GM18873 (cell line): ENCODE measurements at regions not wholly inside any gene's neighbourhood (a gene's known extent, or its start where the extent isn't known, plus 50 kb on each side); places are given as distances from the start of the nearest gene placed in this dataset.
"Not testable (repeated sequence)": the region's sequence is repeated elsewhere in the genome, so short reads cannot be mapped to it uniquely, and the experiment has no call there.

Experiments
- ATAC-seq: cut with Tn5 transposase; IDR thresholded peaks from one replicate; pipeline ENCODE4 v1.9.1; 2021; ENCODE audit warnings: mild to moderate bottlenecking, moderate library complexity, moderate number of reproducible peaks; ENCODE audit not compliant: unreplicated experiment, low FRiP score

DNA sequence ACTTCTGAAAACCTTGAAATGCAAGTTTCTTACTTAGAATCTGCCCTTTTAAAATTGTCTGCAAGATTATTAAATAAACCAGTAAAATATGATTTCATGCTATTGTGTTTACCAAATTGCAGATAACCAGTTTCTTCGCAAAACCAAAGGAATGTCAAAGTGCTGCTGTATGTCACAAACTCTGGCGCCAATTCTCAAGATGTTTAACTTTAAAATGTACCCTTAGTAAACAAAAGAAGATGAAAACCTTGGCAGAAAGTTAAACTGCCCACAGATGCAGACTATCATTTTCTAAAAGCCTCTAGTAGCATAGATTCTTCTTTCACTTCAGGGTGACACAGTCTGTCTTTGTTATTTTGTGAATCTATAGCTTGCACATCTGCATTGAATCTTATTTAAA, 189.2 kb downstream of the SLITRK6 start:
- ATAC-seq, result no peak

DNA sequence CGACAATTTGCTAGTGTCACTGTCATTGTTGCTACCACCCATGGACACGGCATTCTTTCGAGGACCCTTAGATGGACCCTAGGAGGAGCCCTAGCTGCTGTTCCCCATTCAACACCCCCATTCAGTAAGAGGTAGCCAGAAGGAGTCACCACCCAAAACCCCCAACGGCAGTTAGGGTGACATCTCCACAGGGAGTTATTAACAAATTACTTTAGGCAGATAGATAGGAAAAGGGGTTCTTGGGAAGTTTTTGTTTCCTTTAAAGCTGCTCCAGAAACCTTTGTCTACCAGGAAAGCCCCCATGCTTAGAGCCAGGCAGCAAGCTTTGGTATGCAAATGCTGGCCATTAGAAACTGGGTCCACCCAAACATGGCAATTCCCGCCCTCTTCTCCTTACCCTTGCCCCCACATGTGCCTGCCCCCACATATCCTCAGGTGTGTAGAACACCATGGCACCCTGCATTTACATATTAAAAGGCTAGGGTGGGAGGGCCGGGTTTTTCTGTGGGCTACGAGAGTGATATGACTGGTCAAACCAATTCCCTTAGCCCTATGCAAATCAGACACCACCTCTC, 190.9 kb downstream of the SLITRK6 start:
- ATAC-seq, result no peak

DNA sequence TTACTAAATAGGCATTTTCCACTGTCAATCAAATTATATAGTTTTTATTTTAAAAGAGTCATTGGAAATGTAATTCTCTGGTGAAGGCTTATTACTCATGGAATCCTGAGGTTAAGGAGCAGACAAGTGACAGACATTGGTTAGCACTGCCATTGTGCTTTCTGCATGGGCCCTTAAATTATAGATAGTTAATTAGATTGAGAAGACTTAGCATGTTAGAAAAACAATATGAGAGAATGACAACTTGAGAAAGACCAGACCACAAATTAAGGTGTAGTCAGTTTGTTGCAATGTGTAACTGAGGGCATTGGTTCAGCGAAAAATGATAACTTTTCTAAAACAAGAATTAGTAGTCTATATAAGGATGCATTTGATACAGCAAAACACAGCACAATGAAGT, 195.5 kb downstream of the SLITRK6 start:
- no peak for ATAC-seq

DNA sequence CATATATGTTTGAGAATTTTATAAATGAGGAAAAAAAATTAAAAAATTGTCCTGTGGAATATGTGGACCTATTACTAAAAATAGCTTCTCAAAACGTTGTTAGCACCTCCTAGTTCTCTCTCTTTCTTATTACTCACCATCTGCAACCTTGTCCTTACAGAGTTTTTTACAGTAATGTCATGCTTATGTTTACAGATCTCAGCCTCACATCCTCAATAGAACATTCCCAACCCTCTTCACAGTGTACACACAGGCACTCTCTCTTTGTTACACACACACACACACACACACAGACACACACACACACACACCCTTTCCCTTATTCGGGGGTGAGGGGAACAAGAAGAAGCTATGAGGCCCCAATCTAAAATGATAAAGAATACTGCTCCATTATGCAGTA, 197.7 kb downstream of the SLITRK6 start:
- no peak for ATAC-seq

DNA sequence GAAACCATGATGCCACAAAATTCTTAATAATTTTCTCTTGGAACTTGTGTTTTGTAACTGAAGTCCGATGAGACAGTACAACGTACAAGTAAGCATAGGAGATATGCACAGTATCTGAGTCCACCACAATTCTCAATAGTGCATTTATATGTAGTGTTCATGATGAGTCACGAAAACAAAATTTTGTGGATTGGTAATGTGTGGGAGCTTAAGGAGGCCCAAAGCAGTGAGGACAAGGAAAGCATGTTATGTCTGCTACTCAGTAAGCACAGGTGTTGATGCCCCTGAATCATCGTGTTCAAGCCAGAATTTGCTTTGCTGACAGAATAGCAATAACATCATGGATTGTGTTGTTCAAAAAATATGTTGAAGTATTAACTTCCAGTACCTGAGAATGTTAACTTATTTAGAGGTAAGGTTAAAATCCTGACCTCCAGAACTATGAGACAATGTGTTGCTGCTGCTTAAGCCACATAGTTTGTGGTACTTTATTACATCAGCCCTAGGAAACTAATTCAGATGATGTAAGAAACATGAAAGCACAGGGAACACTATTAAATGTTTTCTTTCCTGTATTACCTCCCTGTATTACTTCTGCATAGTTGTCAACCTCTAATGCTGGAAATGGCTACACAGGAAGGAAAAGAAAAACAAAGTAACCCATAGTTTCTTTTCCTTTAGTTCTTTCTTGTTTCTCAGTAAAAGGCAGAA, 201.3 kb downstream of the SLITRK6 start:
- ATAC-seq, result no peak

DNA sequence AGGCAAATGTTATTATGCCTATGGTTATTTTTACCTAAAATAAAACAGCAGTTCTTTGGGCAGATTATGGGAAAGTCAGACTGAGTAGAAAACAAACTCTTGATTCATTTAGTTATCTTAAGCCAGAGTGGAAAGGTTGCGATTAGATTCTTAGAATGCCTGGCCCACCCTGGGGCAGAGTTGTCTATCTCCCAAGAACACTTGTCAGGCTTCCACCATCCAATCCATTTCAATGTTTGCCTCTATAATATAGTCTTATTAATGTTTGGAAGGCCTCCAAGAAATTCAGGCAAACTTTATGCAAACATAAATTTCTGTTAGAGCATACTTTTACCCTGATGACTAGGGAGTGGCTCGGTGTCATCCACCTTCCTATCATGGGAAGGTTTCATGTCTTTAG, 207.0 kb downstream of the SLITRK6 start:
- ATAC-seq, result no peak

DNA sequence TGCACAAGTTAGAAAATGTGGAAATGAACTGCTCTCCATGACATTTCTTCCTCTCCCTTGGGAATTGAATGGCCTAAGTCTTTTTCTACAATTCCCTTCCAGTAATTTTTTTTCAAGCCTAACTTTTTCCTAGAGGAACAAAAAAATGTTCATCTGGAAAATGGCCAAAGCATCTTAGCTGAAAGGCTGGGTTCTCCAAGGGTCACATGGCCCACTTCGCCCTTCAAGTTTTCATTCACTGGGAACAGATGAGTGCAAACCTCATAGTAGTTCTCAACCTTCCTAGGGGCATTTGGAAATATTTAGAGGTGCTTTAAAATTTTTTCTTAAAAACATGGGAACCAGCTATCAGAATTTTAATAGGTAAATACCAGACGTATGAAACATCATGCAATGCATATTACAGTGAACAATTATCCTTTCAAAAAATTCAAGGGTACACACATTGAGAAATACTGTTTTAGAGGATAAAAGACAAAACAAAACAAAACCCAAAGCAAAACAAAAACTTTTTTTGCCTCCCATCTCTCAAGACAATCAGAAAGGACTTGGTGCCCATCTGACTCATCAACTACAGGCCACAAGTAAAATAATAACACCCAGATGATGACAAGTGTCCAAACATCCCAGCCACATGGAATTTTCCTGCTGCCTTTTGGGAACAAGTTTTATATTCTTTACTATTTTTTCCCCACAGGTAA, 208.8 kb downstream of the SLITRK6 start:
- ATAC-seq, result no peak

DNA sequence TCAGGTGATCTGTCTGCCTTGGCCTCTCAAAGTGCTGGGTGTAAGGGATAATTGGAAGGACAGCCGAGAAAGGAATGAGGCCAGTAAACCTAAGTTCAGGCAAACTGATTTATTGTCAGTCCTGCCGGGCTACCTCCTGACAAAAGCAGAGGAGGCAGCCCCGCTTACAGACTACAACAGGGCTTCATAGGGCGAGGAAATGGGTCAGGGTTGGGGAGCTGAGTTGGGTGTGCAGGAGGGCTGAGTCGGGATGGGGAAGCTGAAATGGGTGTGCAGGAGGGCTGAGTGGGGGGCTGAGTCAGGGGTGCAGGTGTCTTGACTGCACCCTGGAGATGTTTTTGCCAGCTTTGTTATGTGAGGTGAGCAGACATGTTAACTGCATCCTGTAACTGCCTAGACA, 210.2 kb downstream of the SLITRK6 start:
- ATAC-seq, result no peak

DNA sequence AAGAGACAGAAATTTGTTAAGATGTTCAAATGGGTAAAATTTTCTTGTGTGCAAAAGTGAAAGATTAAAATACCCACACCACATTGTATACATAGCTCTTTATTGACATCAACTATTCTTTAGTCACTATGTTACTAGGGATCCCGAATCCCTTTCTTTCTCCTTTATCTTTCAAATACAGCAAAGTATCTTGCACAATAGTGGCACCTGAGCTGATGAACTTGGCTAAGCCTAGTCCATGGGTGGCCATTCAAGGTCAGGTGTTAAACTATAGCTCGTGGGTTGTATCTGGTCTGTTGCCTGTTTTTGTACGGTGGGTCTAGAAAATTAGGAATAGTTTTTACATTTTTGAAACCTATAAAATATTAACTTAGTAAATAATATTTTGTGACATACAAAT, 210.9 kb downstream of the SLITRK6 start:
- ATAC-seq, result no peak

DNA sequence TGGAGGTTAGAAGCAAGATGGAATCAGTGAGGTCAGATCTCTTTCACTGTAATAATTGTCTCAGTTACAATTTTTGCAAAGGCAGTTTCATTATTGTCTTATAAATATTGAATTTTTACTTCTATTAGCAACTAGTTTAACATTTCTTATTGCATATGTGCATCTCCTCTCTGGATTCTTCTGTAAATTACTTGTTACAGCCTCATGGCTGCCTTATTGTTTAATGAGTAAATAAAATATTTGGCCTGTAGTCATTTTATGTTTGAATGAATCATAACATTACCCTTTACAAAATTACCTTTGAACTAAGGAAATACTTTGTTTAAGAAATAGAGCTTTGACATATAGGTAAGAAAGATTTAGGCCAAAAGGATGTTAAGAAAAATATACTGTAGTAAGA, 212.4 kb downstream of the SLITRK6 start:
- no peak for ATAC-seq

DNA sequence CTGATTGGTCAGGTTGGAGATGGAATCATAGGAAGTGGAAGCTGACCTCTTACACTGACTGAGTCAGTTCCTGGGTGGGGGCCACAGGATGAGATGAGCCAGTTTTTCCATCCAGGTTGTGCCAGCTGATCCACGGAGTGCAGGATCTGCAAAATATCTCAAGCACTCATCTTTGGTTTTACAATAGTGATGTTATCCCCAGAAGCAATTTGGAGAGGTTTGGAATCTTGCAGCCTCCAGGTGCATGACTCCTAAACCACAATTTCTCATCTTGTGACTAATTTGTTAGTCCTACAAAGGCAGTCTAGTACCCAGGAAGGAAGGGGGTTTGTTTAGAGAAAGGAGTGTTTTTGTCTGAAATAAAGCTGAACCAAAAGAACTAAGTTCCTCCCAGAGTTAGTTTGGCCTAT, 212.8 kb downstream of the SLITRK6 start:
- ATAC-seq, result no peak

DNA sequence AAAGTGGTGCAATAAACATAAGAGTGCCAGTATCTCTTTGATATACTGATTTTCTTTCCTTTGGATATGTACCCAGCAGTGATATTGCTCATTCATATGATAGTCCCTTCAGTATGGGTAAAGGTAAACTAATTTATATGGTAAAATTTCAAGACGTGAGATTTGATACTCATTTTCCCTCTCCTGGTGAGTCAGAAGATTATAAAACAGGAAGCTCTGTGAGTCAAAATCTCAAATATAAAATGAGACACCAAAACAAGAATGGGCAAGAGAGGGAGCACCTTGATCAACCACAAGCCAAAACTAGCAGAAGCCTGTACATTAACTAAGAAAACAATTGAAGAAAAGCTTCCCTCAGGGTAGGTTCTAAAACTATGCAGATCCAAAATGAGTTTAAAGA, 216.3 kb downstream of the SLITRK6 start:
- ATAC-seq, result no peak

DNA sequence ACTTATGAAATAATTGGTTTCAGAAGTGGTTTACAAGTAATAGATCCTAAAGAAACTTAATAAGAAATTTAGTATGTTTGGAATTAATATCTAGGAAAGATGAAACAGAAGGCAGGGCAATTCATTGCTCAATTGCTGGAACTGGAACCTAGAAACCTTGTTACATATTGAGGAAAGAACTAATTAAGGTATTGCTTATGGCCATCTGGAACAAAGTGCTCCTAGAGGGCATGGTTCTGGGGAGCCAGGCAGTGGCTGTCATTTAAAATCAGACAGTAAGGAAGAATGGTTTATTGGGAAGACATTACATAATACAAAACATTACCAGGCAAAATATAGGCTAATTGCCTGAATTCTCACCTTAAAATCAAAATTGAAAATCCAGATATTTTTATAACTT, 224.1 kb downstream of the SLITRK6 start:
- ATAC-seq, result no peak

DNA sequence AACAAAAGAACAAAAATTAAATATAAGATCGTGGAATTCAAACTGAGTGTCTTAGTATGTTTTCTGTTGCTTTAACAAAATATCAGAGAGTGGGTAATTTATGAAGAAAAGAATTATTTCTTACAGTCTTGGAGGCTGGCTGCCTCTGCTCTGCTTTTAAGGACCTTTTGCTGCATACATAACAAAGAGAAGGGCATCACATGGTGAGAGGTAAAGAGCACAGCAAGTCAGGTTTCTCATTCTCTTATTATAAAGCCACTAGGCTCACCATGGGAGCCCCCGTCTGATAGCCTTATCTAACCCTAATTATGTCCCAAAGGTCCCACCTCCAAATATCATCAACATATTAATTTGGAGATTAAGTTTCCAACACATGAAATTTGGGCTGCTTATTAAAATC, 231.3 kb downstream of the SLITRK6 start:
- ATAC-seq, result no peak

DNA sequence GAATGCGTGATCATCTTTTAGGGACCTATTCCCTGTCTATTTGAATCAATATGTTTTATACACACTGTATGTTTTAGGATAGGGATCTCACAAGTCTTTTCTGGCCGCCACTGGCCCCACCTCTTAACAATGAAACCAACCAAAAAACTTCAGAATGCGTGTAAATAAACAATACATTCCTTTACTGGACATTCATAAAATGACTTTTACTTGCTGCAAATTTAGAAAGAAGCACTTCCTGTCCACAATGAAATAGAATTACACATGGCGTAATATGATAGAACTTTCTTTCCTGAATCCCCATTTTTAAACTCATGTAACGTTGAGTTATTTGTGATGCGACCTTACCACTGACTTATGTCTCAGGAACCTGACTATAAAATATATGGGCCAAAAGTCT, 233.6 kb downstream of the SLITRK6 start:
- ATAC-seq, result no peak

DNA sequence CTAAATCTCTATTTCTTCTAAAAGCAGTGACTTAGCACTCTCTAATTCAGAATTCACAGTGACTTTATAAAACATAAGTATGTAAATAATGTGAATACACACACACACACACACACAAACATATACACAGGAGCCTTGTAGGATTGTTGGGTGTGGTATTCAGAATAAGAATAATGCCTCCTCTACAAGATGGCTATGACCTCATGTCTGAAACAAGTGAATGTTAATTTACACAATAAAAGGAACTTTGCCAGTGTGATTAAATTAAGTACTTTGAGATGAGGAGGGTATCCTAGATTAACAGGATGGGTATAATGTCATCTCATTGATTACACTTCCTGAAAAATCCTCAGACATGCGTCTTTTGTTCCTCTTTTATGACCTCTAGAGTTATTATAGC, 234.6 kb downstream of the SLITRK6 start:
- ATAC-seq, result no peak

DNA sequence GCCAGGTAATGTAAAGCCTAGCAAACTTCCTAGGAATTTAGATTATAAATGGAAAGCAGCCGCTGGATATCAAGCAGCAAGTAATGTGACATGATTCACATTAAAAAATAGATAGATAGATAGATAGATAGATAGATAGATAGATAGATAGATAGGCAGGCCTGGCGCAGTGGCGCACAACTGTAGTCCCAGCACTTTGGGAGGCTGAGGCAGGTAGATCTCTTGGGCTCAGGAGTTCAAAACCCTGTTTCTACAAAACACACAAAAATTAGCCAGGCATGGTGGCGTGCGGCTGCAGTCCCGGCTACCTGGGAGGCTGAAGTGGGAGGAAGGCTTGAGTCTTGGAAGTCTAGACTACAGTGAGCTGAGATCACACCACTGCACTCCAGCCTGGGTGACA, 236.9 kb downstream of the SLITRK6 start:
- no peak for ATAC-seq

DNA sequence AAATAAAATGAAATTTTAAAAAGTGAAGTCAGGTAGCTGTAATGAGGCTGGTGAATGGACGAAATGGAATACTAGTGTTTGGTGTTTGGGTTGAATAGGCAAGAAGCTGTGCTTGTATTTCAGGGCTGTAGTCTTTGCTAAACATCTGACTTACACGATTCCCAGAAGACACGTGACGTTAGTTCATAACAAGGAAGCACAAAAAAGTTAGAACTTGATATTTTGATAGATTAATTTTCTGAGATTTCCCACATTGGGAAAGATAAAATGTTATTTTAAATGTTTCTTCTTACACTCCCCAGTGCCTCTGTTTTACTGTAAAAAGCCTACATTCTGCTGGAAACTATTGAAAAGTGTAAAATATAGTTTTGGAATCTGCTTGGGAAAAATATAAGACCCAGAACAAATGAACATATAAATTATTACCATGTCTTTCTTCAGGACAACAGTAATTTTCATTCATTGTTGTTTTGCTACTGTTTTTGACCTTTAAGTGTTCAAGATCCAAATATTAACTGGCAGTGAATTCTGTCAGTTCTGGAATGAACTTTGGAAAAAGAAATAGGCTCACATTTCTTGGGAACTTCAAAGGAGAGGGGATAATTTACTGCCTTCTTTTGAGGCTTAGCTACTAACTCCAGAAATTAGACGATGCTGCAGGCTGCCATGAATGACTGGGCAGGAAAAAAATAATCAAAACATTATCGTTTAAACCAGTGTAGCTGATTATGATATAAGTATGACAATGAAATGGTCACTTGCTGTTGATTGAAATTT, 241.3 kb downstream of the SLITRK6 start:
- no peak for ATAC-seq

DNA sequence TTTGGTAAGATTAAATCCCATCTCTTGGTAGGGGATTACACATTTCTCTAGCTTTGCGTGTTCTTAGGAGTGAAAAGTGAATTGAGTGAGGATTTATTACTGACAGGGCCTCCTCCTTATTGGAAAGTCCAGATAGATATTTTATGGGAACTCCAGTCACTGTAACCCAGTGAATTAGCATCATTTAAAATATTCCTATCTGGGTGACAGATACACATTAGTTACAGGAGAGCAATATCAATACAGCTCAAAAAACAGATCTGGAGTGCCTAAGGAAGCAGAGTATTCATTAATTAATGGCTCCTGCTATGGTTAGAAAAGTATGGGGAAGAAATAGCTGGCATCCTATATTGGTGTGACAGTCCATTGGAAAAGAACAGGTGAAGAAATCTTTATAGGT, 248.2 kb downstream of the SLITRK6 start:
- ATAC-seq, result no peak

DNA sequence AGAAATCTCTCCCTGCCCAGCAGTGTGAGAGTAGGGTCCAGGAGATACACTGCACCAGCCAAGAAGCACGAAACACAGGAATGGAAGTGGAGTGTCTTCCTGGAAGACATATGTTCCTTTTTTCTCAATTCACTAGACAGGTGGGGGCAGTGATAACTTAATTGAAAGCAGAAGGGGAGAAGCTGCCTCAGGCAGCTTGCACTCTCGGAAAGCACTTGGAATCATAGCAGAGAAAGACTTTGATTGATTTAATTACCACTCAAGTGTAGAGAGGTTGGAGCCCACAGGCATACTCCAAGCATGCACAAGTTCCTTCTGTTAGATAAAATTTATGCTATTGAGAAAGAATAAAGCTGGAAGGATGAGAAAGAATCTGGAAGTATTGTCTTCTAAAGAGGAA, 249.4 kb downstream of the SLITRK6 start:
- no peak for ATAC-seq

DNA sequence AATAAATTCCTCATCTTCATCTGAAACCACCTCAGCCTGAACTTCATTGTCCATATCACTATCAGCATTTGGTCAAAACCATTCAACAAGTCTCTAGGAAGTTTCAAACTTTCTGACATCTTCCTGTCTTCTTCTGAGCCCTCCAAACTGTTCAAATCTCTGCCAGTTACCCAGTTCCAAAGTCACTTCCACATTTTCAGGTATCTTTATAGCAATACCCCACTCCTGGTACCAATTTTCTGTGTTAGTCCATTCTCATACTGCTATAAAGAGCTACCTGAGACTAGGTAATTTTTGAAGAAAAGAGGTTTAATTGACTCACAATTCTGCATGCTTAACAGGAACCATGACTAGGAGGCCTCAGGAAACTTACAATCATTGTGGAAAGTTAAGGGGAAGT, 250.4 kb downstream of the SLITRK6 start:
- not testable (repeated sequence) for ATAC-seq
